ENCODE measurements at regions not wholly inside any gene's neighbourhood (a gene's known extent, or its start where the extent isn't known, plus 50 kb on each side); places are given as distances from the start of the nearest gene placed in this dataset.
"Not testable (repeated sequence)": the region's sequence is repeated elsewhere in the genome, so short reads cannot be mapped to it uniquely, and the experiment has no call there.

DNA sequence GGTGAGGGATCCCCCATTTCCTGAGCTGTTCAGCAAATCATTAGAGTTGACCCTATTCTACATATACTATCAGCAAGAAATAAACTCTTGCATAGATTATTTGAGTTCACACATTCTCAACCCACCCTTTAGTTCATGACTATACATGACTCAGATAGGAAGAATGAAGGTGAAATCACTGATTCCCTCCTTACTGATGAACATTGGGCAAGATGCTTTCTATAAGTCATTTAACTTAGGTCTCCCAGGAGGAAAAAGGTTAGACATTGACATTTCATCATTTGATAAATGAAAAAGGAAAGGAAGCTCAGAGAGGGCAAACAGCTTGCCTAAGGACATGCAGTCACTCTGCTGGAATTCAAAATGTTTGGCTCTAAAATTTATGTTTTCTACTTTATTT lies 408.0 kb downstream of the TMEM182 start:
- DNase-seq (ENCODE audit: low spot score) = no peak

DNA sequence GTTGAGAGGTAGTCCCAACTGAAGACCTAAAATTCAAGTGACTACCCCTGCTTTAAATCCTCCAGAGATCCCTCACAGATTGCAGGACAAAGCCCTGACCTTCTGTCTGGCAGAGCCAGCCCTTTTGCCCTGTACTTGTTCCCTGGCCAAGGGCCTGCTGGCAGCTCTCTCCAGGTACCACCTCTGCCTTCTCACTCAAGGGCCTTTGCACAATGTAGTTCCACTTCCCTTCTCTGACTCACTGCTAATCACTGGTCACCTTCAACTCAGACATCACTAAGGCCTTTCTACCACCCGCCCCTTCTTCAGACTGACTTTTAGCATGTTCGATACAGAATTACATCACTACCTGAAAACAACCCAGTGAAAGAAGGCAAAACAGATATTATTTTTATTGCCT lies 411.0 kb downstream of the TMEM182 start:
- no peak for DNase-seq (ENCODE audit: low spot score)

DNA sequence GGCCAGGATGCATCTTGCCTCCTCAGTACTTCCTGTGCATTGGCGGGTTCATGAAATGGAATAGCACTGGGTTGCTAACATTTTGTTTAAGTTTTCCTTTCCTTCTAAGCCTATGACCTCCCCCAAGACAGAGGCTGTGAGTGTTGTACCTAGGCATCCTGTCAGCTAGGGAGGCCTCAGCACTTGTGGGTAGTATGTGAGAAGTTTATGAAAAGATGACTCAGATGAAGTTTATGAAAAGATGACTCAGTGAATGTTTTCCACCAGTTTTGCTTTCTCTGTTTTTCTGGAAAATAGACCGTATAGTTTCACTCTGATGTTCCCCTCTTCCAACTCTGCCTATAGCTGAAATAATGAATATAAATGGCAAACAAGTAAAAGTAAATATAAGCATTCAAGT lies 412.9 kb downstream of the TMEM182 start:
- no peak for DNase-seq (ENCODE audit: low spot score)

DNA sequence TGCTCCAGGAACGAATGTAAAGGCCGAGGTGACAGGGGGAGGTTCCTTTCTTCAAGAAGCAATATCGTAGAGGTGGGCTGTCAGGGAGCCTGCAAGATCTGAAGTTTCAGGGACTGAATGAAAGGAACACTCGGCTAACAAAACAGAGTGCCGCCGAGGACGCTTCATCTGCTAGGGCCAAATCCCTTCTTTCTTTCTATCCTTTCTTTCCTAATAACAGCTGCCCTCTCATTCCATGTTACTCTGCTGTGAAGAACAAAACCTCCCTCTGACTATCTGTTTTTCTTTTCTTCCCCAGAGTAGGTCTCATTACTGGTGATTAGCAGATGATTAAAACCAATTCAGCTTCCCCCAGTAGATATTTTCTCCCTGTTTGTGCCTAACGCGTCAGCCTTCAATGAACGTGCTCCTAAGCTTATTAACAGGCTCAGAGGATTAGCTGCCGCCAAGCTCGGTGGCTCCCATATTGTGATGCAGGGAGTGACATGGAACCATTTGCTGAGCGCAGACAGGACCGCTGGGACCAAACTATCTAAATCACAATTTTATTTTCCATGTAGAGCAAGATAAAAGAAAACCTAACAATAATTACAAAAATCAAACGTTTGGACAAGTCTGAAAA lies 414.6 kb downstream of the TMEM182 start:
- no peak for DNase-seq (ENCODE audit: low spot score)

DNA sequence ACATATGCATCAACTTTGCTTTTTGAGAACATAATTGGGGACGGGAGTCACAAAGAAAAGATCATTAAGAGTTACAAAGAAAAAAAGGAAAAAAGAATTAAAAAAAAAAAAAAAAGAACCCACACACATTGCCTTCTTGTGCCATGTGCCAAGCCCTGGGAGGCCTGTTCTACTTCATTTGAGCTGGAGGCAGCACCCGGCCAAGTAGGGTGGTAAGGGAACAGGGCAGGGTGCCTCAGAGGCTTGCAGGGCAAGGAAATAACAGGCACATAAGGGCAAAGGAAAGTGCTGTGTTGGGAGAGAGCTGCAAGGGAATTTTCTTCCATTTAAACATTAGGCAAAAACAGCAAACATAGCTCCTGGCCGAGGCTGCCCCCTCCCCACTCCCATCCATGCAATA lies 418.0 kb downstream of the TMEM182 start:
- DNase-seq (ENCODE audit: low spot score) = no peak

DNA sequence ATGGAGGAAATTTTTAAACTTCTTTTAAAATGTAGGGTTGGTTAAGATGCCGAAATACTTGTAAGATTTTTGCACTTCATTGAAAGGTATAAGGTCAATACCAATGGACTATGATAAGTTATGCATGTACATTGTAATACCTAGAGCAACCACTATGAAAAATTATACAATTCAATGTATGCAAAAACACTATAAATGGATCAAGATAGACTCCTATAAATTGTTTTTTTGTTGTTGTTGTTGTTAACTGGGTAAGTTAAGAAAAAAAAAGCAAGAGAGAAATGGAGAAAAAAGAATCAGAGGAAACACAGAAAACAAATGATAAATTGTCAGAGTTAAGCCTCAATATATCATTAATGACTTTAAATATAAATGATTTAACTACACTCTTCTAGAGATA lies 421.2 kb downstream of the TMEM182 start:
- DNase-seq (ENCODE audit: low spot score) = no peak

DNA sequence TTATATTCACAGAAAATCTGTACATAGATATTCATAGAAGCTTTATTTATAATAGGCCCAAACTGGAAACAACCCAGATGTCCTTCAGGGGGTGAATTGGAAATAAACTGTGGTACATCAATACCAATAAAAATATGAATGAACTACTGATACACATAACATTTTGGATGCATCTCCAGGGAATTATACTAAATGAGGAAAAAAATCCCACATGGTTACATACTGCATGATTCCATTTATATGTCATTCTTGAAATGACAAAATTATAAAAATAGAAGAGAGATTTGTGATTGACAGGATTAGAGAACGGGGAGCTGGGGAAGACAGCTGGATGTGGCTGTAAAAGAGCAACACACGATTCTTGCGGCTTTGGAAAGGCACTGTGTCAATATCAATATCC lies 435.0 kb downstream of the TMEM182 start:
- DNase-seq (ENCODE audit: low spot score) = no peak

DNA sequence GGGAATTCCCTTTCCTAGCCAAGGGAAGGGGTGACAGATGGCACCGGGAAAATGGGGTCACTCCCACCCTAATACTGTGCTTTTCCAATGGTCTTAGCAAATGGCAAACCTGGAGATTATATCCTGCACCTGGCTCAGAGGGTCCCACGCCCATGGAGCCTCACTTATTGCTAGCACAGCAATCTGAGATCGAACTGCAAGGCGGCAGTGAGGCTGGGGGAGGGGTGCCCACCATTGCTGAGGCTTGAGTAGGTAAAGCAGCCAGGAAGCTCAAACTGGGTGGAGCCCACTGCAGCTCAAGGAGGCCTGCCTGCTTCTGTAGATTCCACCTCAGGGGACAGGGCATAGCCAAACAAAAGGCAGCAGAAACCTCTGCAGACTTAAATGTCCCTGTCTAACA lies 438.9 kb downstream of the TMEM182 start:
- not testable (repeated sequence) for DNase-seq (ENCODE audit: low spot score)

DNA sequence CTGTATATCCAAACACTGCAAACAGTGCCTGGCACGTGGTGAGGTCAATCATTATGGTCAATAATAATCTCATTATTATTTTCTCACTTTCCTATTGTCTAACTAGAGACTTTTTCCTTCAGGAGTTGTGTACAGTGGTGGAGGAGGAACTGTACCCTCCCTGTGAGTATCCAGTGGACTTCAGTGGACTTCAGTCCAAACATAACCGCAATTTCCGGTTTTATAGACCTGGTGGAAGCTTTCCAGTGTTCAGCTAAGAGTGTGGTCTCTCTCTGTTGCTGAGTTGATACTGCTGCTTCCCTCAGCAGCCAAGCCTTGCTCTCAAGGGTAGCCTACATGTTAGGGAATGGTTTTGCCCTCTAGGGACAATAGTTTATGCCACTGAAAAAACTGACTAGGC lies 447.1 kb downstream of the TMEM182 start:
- no peak for DNase-seq (ENCODE audit: low spot score)

DNA sequence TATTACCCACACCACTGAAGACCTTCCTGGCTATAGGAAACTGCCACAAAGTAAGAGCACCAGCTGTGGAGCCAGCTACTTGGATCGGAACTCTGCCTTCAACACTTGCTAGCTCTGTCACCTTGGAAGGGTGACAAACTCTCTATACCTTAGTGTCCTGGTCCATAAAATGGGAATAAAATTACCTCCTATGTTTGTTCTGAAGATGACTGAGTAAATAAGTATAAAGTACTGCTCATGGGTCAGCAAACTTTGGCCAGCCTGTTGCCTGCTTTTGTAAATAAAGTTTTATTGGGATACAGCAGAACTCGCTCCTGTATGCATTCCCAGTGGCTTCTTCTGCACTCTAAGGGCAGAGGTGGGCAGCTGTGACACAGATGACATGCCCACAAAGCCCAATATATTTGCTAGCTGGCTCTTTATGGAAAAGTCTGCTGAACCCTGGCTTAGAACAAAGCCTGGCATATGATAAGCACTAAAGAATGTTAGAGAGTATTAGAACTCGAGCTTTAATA lies 451.3 kb downstream of the TMEM182 start:
- no peak for DNase-seq (ENCODE audit: low spot score)

DNA sequence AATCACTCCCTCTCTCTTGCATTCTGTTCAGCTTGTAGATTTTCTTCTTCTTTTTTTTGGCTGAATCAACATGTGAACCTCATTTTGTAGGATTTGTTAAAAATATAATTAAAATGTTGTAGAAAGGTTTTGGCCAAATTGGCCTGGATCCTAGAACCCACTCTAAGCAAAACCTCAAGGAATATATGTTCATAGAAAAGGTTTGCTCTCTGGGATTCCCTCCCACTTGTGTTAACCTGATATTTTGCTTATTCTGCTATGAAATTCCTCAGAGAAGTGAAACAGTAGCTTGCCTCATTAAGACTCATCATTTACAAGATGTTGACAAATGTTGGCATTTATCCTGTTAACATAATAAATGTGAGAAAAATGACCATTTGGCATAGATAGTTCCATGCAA lies 456.7 kb downstream of the TMEM182 start:
- no peak for DNase-seq (ENCODE audit: low spot score)

DNA sequence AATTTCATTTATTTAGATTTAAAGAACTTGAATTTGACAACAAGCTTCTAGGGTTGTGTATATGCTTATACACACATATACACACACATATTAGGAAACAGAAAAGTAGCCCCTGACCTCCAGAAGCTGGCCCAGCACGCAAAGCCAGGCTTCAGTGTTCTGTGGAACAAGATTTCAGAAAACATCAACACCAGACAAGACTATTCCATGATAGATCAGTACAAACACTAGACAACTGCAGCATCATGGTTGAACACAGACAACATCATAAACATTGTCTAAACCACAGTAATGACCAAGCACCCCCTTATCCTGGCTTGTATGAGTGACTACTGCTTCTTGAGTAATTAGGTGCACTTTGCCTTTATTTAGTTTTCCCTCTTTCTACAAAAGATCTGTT lies 457.6 kb downstream of the TMEM182 start:
- DNase-seq (ENCODE audit: low spot score) = no peak

DNA sequence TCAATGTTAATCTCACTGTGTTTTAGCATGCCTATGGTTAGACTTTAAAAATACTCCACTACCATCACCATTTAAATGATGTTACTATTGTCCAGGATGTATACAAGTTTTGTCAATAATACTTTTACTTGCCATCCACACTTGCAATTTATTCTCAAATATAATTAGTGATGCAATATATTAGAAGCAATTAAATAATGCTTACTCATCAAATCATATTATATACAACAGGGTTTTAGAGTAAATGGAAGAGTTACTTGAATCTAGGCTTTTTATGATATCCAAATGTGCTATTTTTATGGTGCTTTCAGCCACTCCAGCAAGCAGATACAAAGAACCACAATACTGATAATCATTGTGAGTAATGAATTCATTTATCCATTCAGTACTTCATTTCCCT lies 461.1 kb downstream of the TMEM182 start:
- no peak for DNase-seq (ENCODE audit: low spot score)

DNA sequence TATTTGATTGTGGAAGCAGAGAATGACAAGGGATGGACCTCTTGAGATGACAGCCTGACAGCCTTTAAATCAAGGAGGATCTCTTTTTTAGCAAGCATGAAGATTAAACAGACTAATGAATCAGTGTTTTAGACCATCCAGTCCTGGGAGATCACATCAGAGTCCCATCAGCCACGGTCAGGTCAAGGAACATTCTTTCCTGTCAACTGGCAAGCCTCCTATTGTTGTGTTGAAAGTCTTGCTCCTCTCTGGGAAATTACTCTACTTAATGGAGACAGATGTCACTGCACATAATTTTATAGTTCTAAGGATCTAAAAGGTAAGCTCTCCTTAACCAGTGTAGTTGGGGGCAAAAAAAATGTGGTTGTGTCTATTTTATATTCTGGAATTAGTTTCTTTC lies 469.0 kb downstream of the TMEM182 start:
- DNase-seq (ENCODE audit: low spot score) = no peak

DNA sequence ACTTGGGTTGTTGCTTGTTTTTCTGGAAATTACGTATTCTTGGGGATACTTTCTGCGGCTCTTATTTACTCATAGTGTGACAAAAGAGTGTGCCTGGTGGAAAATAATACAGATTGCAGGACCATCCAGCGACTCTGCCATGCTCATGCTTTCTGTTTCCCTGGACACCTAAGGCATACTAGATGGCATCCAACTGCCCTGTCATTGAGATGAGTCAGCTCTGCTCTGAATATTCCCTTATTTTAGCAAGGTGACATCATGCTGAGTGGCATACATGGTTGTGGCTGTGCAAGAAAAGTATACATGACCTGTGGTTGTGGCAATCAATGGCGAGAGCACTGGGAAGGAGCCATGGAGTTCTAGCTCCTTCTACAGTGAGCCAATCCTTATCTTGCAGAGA lies 471.0 kb downstream of the TMEM182 start:
- DNase-seq (ENCODE audit: low spot score) = no peak

DNA sequence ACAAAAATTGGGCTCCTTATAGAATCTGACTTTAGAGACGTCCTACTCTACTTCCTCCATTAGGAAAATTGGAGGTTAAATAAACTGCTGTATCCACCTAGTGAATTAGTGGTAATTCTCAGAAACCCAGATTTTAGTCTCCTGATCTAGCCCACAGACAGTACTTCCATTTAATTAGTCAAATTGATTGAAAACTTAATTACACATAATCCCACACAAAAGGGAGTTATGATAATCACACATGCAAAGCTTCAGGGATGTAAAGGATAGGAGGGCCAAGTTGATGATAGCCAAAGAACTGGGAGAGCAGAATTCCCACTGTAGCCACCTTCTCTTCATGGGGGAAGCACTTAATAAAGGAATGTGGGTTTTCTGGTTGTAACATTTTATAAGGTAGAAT lies 471.9 kb downstream of the TMEM182 start:
- no peak for DNase-seq (ENCODE audit: low spot score)

DNA sequence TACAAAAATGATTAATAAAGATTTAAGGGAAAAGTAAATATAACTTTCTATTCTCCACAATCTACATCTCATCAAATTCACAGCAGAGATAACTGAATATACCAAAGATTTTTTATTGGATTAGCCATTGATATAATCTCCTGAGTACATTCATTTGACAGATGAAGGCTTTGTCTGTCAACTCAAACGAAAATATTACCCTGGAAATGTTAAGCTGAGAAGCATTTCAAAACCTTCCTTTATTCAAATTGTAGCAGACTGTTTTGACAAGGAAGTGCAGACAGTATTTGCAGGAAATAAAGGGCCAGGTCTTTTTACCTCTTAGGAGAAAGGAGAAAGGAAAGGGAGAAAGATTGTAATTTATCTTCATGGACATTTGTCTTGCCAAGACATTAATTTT lies 473.5 kb downstream of the TMEM182 start:
- no peak for DNase-seq (ENCODE audit: low spot score)

DNA sequence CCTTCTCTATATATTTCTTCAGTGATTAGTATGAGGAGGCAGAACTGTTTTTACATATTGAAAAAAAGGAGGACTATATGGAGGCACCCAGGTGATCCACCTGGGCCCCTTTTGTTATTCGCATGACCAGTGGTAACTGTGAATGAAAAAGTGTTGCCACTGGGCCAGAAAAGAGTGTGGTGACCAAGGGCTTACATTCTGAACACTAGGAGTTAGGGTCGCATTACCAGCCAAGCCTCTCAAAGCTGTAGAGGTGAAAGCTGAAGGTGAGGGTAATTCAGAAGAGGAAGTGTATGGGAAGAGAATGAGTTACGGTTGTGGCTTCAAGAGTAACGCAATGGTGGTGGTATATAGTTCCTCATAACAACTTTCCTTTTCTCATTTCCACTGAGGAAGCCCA lies 487.6 kb downstream of the TMEM182 start:
- no peak for DNase-seq (ENCODE audit: low spot score)

DNA sequence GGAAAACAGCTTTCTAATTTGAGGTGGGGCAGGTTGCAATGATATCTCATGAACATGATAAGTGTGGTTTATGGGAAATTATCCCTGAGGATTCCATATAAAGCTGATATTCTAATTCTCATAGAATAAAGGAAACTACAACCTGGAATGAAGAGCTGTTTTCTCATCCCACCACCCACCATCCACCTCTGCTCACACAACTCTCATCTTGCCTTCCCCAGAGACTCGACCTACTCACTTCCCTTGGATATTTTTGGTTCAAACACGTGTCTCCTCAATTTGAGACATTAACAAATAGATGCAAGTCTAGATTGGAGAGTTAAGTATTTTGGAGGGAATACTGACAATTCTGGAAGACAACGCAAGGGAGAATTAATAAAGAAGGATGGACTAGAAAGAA lies 490.9 kb downstream of the TMEM182 start:
- DNase-seq (ENCODE audit: low spot score) = no peak

DNA sequence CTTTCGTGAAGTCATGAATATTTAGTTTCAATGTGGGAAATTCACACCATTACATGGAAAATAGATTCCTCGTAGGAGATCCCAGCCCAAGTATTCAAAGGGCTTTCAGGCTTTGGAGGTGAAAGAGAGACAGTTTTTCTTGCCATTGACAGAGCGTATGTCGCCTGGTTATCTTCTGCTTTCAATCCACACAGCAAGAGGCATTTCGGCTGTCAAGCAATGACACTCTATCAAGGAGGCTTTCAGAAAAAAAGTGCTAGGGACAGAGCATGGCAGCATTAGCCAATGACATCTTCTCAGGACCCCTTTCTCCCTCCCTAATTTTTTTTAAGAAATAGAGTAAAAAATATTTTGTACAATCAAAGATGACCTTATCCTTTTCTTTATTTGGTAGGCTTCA lies 492.8 kb downstream of the TMEM182 start:
- no peak for DNase-seq (ENCODE audit: low spot score)

DNA sequence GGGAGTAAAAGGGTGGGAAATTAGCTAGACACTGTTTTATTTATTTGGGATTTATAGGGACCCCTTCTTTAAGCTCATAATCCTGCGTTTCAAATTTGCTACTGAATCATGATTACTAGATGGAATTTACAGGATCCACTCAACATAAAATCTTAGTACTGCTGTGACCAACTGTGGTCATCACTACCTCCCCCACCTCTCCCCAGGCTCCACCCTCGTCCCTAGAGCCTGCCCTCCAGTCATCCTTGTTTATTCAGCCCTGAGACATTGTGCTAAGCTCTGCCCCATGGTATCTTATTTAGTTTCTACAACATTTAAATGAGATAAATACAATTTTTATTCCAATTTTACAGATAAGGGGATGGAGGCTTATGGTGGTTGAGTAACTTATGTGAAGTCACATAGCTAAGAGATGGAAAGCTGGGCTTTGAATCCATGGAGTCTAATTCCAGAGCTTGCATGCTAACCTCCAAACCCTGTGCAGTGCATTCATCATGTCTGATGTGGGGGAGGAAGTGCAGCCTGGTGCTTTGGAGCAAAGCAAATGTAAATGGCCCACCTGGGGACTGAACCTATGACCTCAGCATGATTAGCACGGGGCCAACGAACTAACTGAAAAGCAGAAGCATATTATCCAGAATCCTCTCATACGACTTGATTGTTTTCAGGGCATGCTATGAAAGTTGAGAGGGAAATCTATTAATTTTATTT lies 502.4 kb downstream of the TMEM182 start:
- no peak for DNase-seq (ENCODE audit: low spot score)

DNA sequence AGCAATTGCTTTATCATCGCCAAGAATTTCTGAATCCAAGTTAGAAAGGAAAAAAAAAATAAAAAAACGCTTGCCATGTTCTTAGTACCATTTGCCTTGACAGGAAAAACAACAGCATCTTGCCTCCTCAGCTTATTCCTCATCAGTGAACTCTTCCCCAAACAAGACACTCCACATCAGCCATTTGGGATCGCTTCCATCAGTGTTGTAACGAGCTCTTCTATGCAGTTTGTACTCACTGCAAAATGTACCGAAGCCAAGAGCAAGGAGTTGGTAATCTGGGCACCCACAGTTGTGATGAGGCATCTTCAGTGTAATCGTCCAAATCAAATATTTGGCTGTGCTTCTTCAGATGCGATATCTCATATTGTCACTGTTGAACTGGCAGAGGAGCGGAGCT lies 503.7 kb downstream of the TMEM182 start:
- DNase-seq (ENCODE audit: low spot score) = no peak

DNA sequence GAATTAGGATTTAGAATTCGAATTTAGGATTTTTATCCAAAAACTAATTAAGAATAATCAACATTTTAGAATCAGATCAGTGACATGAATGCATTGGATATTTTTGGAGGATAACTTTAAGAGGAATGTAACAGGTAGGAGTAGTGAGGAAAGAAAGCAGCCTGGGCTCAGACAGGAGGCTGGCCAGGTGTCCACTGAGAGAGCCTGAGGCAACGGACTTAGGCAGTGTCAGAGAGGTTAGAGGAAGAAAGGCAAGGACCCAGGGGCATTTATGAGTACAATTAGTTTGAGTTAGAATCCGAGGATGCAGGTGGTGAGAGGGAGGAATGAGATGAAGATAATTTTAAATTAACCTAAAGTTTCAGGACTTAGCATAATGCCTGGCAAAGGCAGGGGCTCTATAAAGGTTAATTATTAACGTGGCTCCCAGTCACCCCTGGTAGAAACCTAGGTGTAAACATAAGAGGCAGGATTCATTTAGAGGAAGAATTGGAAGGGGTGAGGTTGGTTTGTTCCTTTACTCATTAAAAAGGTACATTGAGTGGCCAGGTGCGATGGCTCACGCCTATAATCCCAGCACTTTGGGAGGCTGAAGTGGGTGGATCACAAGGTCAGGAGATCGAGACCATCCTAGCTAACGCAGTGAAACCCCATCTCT lies 507.1 kb downstream of the TMEM182 start:
- no peak for DNase-seq (ENCODE audit: low spot score)

DNA sequence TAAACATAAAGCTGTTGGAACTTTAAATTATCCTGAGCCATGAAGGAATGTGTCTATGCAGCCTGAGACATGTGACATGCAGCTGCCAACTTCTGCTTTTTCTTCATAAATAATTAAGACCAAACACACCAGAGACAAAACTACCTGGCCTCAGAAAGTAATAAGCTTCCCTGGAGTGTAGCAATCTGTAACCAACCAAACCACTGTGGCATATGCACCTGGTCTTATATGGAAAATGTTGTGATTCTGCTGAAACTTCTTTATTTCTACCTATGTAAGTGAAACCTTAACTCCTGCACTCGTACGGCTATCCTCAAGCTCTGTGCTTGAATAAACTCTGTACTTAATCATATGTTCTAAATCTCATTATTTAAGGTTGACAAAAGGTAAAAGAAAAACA lies 515.0 kb downstream of the TMEM182 start:
- no peak for DNase-seq (ENCODE audit: low spot score)
